Aorta (tissue), 5 donors: ENCODE measurements at regions not wholly inside any gene's neighbourhood (a gene's known extent, or its start where the extent isn't known, plus 50 kb on each side); places are given as distances from the start of the nearest gene placed in this dataset.

Experiments used
- ATAC-seq: fragments of 200-7000 bp; cut with Tn5 transposase; one replicate; pipeline ENCODE4 v1.9.1; 2022; ENCODE audit warnings: moderate library complexity; ENCODE audit not compliant: low FRiP score
- DNase-seq, 2 donors: peaks; one replicate each; pipeline ENCODE4 v3.0.0-alpha.2; 2020
- H3K27ac ChIP-seq, 2 donors: one replicate each; pipeline ENCODE4 v1.5.1; 2013; ENCODE audit warnings: low read length in 2 of 2, mild to moderate bottlenecking in 2 of 2, moderate library complexity in 2 of 2, control low read depth in 1 of 2, inconsistent platforms in 1 of 2, low read depth in 1 of 2
- H3K27me3 ChIP-seq, 2 donors: one replicate each; pipeline ENCODE4 v1.6.1; 2013; ENCODE audit warnings: control low read depth in 1 of 2, low read length in 1 of 2, mild to moderate bottlenecking in 1 of 2, moderate library complexity in 1 of 2; ENCODE audit not compliant: insufficient read depth in 2 of 2, control insufficient read depth in 1 of 2
- H3K36me3 ChIP-seq, 2 donors: one replicate each; pipeline ENCODE4 v1.6.1; 2013; ENCODE audit warnings: control low read depth in 1 of 2, low read length in 1 of 2, mild to moderate bottlenecking in 1 of 2; ENCODE audit not compliant: insufficient read depth in 2 of 2, control insufficient read depth in 1 of 2
- H3K4me1 ChIP-seq, 2 donors: one replicate each; pipeline ENCODE4 v1.6.1; 2013; ENCODE audit warnings: low read length in 2 of 2, control low read depth in 1 of 2, mild to moderate bottlenecking in 1 of 2, moderate library complexity in 1 of 2; ENCODE audit not compliant: insufficient read depth in 2 of 2, control insufficient read depth in 1 of 2
- H3K4me3 ChIP-seq, 2 donors: one replicate each; pipeline ENCODE4 v1.5.1; 2013; ENCODE audit warnings: low read length in 2 of 2, control low read depth in 1 of 2, mild to moderate bottlenecking in 1 of 2
- H3K9me3 ChIP-seq: one replicate; pipeline ENCODE4 v1.6.1; 2013; ENCODE audit warnings: mild to moderate bottlenecking, low read length; ENCODE audit not compliant: control insufficient read depth
- WGBS, 2 donors: extraction: QIAGEN DNeasy Blood & Tissue Kit; methylation state at CpG; one replicate each; pipeline ENCODE4 v1.1.7; 2013; 5-methylcytosine and 5-hydroxymethylcytosine counted together
- intact Hi-C, 2 donors: fragments of 100-400 bp; cut with DNase I; formaldehyde crosslinking; loops; one replicate each; pipeline versions ENCODE4 v1.14.2 to v1.15.0; 2022
- donor health status: healthy with polysubstance abuse.
- donor health status: Bipolar disorder and iron deficiency.
- donor health status: DM: no; HTN: no; CAD: no.
- donor health status: DM: no; HTN: no; CAD: no.
- donor health status: DM: yes; HTN: yes; CAD: no.

GRCh38 chr9:103700195-103700962 lies 393.7 kb upstream of the SMC2 start:
- Histone ChIP-seq H3K9me3 (no peaks in the 10 kb centered on the region), H3K27ac (no peak overlapping the region), H3K36me3 (no peaks in the 10 kb centered on the region), H3K4me1 (no peaks in the 10 kb centered on the region), H3K4me3 (no peak overlapping the region), H3K27me3 (no peaks in the 10 kb centered on the region)
- no peak for ATAC-seq
- intact Hi-C loops: no loop called here
- WGBS, 2 donors: 87 to 89% methylated on average over 3 of the region's 3 CpGs
- DNase-seq: no peak

DNA sequence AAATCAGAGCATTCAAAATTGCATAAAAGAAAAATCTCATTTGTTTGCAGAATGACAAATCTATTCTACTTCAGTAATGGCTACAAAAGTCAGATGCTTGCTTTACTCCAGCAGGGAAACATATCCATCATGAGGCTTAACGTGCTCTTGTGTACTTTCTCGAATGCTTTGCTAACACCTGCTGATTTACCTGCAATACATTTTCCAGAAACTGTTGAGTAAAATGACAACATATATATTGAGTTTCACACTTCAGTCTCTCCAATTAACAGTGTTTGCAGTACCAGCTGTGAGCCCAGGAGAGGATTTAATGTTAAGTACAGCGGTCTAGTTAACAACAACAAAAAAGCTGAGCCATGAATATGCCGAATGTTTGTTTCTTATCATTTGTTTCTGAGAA lies 391.5 kb upstream of the SMC2 start:
- no peak overlapping the region for H3K4me3 ChIP-seq
- H3K36me3 ChIP-seq: no peaks in the 10 kb centered on the region
- H3K27me3 ChIP-seq: no peaks in the 10 kb centered on the region
- ATAC-seq (no peak), DNase-seq (no peak)
- no peak overlapping the region for H3K27ac ChIP-seq
- no peaks in the 10 kb centered on the region for H3K4me1 ChIP-seq
- H3K9me3 ChIP-seq: no peaks in the 10 kb centered on the region
- intact Hi-C loops: no loop called here
- WGBS, 2 donors: 40 to 41% methylated on average over 4 of the region's 4 CpGs

- H3K27me3 ChIP-seq: no peaks in the 10 kb centered on the region
- H3K4me3 ChIP-seq: no peak overlapping the region
- 47 to 55% methylated on average over 2 of the region's 2 CpGs for WGBS, 2 donors
- no peak overlapping the region for H3K27ac ChIP-seq
- no peaks in the 10 kb centered on the region for H3K4me1 ChIP-seq
- no peak for ATAC-seq
- H3K9me3 ChIP-seq: no peaks in the 10 kb centered on the region
- intact Hi-C loops: no loop called here
- no peak for DNase-seq
- H3K36me3 ChIP-seq: no peaks in the 10 kb centered on the region
Measured at GRCh38 chr9:103707181-103707580, 386.9 kb upstream of the SMC2 start.

DNA sequence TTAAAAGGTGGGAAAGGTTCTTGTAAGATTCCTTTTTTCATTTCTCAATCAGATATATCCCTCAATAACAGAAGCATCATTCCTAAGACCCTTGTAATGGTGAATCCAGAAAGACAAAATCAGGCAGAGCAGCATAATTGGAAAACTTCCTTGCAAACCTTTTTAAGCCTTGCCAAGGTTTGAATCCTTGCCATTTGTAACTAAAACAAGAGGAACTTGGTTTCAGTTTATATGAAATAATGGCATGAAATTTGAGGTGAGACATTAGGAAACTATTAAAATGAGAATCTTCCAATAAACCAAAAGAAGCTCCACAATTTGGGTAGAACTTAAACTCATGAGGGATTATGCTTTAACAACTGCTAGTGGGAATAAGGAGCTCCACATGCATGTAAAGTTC lies 384.7 kb upstream of the SMC2 start:
- ATAC-seq (no peak), DNase-seq (no peak)
- Histone ChIP-seq H3K27ac (no peak overlapping the region), H3K4me1 (no peaks in the 10 kb centered on the region), H3K27me3 (no peaks in the 10 kb centered on the region), H3K36me3 (no peaks in the 10 kb centered on the region), H3K4me3 (no peak overlapping the region), H3K9me3 (no peaks in the 10 kb centered on the region)
- intact Hi-C loops: no loop called here

GRCh38 chr9:103713631-103714030 lies 380.5 kb upstream of the SMC2 start:
- Histone ChIP-seq H3K4me3 (no peak overlapping the region), H3K9me3 (no peaks in the 10 kb centered on the region), H3K4me1 (no peaks in the 10 kb centered on the region), H3K27me3 (no peaks in the 10 kb centered on the region), H3K36me3 (no peaks in the 10 kb centered on the region), H3K27ac (no peak overlapping the region)
- DNase-seq (no peak), ATAC-seq (no peak)
- intact Hi-C loops: no loop called here
- 62 to 67% methylated on average over 3 of the region's 3 CpGs for WGBS, 2 donors

DNA sequence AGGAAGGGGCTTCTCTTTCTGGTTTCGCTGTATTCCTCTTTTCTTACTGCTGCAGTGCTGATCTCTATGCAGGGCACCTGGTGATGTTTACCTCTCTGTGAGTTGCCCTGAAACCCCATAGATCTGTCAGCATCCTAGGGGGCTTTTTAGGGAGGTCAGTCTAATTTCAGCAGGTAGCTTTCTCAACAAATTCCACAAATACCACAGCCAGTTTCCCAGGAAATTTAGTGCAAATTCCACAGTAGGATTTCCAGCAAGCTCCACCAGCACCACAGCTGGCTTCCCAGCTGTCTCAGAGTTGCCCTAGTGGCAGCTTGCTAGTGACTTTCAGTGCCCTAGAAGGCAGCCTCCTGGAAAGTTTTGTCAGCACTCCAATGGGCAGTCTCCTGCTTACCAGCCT lies 379.1 kb upstream of the SMC2 start:
- H3K27ac ChIP-seq: no peak overlapping the region
- no peaks in the 10 kb centered on the region for H3K4me1 ChIP-seq
- no peaks in the 10 kb centered on the region for H3K36me3 ChIP-seq
- H3K4me3 ChIP-seq: no peak overlapping the region
- intact Hi-C loops: no loop called here
- no peaks in the 10 kb centered on the region for H3K9me3 ChIP-seq
- WGBS, 2 donors: 88 to 91% methylated on average over 1 of the region's 1 CpG
- no peak for ATAC-seq
- DNase-seq: no peak
- H3K27me3 ChIP-seq: no peaks in the 10 kb centered on the region

- Histone ChIP-seq H3K4me3 (no peak overlapping the region), H3K36me3 (no peaks in the 10 kb centered on the region), H3K9me3 (no peaks in the 10 kb centered on the region), H3K4me1 (no peaks in the 10 kb centered on the region), H3K27me3 (no peaks in the 10 kb centered on the region), H3K27ac (no peak overlapping the region)
- 95 to 97% methylated on average over 2 of the region's 2 CpGs for WGBS, 2 donors
- intact Hi-C loops: no loop called here
- DNase-seq: no peak
- ATAC-seq: no peak
Measured at GRCh38 chr9:103721056-103721455, 373.1 kb upstream of the SMC2 start.

DNA sequence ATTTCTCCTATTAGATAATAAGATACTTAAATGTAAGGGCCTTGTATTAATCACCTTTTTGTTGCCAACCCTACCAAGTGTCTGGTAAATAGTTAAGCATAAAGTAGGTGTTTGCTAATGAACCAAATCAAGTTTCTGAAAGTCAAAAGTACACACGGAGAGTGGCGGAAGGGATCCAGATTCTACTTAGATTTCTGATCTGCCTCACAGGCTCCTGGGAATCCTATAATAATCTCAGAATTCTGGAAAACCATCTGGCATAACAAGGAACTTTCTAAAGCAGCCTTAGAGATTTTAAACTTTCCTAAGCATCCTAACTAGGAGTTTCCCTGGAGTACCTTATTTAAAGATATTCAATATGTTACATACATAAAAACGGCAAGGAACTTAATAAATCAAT lies 363.2 kb upstream of the SMC2 start:
- ATAC-seq: no peak
- no peaks in the 10 kb centered on the region for H3K9me3 ChIP-seq
- intact Hi-C loops: no loop called here
- H3K27ac ChIP-seq: no peak overlapping the region
- no peak for DNase-seq
- no peaks in the 10 kb centered on the region for H3K27me3 ChIP-seq
- no peak overlapping the region for H3K4me3 ChIP-seq
- no peaks in the 10 kb centered on the region for H3K36me3 ChIP-seq
- H3K4me1 ChIP-seq: no peaks in the 10 kb centered on the region
- 49 to 68% methylated on average over 3 of the region's 3 CpGs for WGBS, 2 donors

DNA sequence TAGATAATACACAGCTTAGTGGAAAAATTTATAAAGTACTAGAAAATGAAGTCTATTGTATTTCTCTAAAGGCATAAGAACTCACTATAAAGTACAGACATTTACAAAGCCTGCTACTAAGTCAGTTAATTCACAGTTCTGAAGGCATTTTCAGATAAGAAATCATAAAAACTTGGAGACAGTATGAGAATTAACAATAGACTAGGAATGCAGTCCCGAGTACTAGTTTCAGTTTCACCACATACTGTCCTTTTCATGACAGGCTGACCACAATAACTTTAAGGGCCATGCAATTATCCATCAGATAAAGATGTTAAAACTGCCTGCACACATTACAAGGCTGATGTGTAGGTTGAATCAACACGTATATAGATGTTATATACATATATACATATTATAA lies 362.6 kb upstream of the SMC2 start:
- intact Hi-C loops: no loop called here
- Histone ChIP-seq H3K4me1 (no peaks in the 10 kb centered on the region), H3K36me3 (no peaks in the 10 kb centered on the region), H3K9me3 (no peaks in the 10 kb centered on the region), H3K4me3 (no peak overlapping the region), H3K27ac (no peak overlapping the region), H3K27me3 (no peaks in the 10 kb centered on the region)
- DNase-seq: no peak
- 29 to 37% methylated on average over 2 of the region's 2 CpGs for WGBS, 2 donors
- no peak for ATAC-seq
